ENCODE measurements at regions not wholly inside any gene's neighbourhood (a gene's known extent, or its start where the extent isn't known, plus 50 kb on each side); places are given as distances from the start of the nearest gene placed in this dataset.
A peak's percentile ranks its signal among the peaks of the same experiment; 100 is the strongest.
"Not testable (repeated sequence)": the region's sequence is repeated elsewhere in the genome, so short reads cannot be mapped to it uniquely, and the experiment has no call there.

DNA sequence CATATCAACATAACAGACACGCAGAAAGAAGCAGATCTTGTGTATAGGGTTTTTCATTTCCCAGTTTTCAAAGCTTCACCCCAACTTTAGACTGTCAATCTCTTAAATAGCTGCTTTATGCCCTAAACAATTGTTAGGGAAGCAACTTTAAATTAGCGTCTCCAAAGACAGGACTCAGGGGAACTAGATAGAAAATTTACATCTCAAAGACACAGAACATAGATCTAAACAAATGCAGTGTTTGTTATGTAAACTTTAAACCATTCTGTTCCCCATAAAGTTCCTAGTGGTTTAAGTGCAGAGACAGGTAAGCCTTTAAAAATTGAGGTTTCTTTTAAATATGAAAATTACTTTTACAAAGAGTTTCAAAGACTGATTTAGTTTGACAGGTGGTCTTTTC lies 379.2 kb upstream of the GHITM start:
- no peak for DNase-seq (ENCODE audit: low read depth)

GRCh38 chr10:83764666-83765065 lies 374.6 kb upstream of the GHITM start:
- DNase-seq (ENCODE audit: low read depth) = no peak

GRCh38 chr10:83765731-83766130 lies 373.6 kb upstream of the GHITM start:
- no peak for DNase-seq (ENCODE audit: low read depth)

- no peak for DNase-seq (ENCODE audit: low read depth)
Measured at GRCh38 chr10:83769281-83769820, 370.0 kb upstream of the GHITM start.

DNA sequence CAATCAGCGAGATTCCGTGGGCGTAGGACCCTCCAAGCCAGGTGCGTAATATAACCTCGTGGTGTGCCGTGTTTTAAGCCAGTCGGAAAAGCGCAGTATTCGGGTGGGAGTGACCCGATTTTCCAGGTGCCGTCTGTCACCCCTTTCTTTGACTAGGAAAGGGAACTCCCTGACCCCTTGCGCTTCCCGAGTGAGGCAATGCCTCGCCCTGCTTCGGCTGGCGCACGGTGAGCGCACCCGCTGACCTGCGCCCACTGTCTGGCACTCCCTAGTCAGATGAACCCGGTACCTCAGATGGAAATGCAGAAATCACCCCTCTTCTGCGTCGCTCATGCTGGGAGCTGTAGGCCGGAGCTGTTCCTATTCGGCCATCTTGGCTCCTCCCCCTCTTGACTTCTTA lies 352.6 kb upstream of the GHITM start:
- DNase-seq (ENCODE audit: low read depth) = not testable (repeated sequence)

- no peak for DNase-seq (ENCODE audit: low read depth)
Measured at GRCh38 chr10:83801983-83802382, 337.3 kb upstream of the GHITM start.

DNA sequence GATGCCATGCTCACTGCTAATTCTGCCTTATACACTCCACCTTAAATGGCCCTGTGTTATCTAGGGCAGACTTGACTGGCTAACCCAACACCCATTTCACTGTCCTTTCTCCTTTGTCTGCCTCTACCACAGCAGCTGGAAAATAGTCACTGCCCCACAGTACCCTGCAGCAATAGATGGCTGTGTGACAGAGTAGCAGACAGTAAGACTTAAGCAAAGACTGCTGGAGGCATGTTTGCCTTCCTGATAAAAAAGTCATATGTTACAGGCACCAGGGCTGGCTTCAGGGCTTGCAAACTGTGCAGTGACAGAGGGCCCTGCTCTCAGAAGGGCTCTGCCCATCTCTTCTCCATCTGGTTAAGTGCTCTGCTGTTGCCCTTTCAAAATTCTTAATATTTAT lies 332.6 kb upstream of the GHITM start:
- no peak for DNase-seq (ENCODE audit: low read depth)

DNA sequence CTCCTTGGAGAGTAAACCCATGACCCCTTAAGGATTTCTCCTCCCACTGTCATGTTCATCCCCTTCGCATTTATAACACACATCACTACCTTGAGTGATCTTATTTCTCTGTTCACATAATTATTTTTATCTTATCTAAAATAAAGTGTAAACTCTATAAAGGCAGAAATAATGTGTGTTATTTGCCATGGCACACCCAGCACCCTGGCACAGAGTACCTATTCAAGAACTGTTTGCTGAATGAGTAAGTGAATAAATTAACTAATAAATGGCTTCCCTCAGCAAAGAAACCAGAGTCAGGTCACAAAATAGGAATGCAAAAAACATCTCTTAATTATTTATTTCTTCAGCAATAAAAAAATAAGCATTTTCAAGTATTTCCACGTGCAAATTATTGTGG lies 330.3 kb upstream of the GHITM start:
- no peak for DNase-seq (ENCODE audit: low read depth)

- no peak for DNase-seq (ENCODE audit: low read depth)
Measured at GRCh38 chr10:83816942-83817341, 322.4 kb upstream of the GHITM start.

DNA sequence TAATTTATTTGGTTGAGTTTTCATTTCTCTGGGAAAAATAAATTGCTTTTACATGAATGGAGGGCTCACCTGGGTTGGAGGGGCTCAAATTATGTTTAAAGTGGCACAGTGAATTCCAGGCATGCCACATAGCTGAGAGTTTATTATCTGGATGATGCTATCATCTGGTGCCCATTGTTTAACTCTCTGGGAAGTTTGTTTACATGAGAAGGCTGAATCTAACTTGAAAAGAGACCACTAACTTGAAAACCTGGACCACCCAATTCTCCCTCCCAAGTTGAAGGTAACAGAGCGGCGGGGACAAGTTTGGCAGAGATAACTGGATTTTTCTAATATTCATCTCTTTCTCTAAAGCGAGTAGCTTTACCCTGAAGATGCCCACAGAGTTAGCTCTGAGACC lies 321.5 kb upstream of the GHITM start:
- no peak for DNase-seq (ENCODE audit: low read depth)

GRCh38 chr10:83819609-83820008 lies 319.7 kb upstream of the GHITM start:
- DNase-seq (ENCODE audit: low read depth) = no peak

GRCh38 chr10:83820033-83820432 lies 319.3 kb upstream of the GHITM start:
- no peak for DNase-seq (ENCODE audit: low read depth)

- DNase-seq (ENCODE audit: low read depth) = no peak
Measured at GRCh38 chr10:83824099-83824498, 315.2 kb upstream of the GHITM start.

GRCh38 chr10:83834096-83834495 lies 305.2 kb upstream of the GHITM start:
- no peak for DNase-seq (ENCODE audit: low read depth)

DNA sequence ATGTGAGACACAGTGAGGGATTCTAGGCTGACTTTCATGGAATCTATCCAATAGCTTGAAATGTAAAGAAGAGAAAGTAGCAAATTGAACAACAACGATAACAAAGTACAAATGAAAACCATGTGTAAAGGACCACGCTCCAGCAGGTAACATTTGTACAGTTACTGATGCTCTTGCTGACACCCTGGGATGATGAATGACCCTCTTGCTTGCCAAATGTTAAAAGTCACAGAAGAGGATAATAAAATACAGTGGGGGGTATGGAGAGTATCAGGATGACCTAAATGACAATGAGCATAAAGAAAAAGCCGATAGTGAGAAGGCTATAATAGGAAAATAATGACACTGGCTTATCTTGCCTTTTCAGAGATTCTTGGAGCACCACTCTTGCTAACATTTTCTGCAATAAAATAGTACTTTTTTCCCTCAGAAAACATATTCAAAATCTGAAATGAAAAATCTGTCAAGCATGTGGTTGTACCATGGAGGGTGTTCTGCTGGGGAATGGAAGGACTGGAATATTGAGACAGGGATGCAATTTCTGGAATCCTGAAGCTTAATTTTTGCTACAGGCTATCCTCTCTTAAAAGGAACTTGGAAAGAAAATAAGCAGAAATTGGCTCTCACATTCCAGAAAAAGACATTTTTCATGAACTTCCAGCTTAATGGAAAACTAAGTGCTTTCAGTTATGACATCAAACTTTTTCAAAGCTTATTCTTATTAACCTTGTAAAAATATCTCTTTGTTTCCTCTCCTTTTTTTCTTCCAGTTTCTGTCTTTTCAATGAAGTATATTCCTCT lies 303.2 kb upstream of the GHITM start:
- no peak for DNase-seq (ENCODE audit: low read depth)

- no peak for DNase-seq (ENCODE audit: low read depth)
Measured at GRCh38 chr10:83848677-83849076, 290.6 kb upstream of the GHITM start.

- DNase-seq (ENCODE audit: low read depth) = no peak
Measured at GRCh38 chr10:83849150-83849549, 290.2 kb upstream of the GHITM start.

- DNase-seq (ENCODE audit: low read depth) = no peak
Measured at GRCh38 chr10:83852146-83852545, 287.2 kb upstream of the GHITM start.

DNA sequence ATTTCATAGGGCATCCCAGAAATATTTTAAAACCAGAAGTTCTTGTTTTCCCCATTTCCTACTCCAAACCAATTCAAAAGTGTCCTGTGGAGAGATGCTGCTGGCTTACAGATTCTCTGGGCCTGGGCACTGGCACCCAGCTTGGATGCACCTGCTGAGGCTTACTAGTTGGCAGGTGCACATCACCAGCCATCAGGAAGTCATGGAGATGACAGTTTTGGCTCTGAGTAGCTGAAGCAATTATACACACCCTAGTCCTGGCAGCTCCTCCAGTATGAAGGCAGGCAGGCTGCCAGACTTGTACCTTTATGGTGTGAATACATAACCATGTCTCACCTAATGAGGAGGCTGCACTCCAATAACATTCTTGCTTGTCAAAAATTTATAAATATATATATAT lies 276.6 kb upstream of the GHITM start:
- no peak for DNase-seq (ENCODE audit: low read depth)

DNA sequence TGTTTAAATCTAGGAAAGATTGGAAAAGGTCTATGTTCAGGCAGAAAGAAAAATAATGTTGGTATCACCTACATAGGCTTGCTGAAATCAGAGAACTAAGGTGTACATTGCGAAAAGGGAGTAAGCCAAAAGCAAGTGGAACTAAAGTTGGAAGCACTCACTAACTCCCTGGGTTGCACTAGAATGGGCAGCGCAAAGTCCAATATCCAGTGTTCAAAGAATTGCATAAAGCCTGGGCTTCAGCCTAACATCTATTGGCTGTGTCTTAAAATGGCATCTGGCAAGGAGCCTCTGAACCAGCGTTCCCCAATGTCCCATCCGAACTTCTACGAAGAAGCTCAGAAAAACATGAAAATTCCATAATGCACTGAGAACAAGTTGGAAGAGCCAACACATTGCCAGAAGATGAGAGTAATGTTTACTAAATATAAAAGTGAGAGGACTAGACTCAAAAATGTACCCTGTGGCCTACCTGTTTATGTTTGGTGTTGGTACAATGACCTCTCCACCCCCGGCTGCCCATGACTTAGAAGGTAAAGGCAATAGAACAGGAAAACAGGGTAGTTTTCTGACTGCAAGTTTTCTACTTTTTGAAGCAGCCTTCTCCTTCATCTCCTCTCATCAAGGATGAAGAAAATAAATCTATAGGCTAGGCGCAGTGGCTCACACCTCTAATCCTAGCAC lies 275.9 kb upstream of the GHITM start:
- DNase-seq (ENCODE audit: low read depth) = no peak

DNA sequence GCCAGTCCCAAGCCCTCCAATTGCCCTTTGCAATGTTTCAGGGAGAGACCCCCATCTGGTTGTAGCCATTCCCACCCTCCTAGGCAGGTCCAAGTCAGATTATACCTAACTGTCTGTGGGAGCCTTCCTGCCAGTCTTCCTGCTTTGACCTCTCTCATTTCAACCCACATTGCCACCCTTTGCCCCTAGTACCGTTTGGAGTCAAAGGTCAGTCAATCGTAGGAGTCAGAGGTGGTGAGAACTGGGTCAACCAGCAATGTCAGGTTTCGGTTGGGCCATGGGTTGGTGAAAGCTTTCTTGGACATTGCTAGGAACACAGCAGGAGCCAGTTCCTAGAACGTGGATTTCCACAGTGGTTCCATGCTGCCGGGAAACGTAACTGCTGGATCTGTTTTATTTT lies 269.4 kb upstream of the GHITM start:
- DNase-seq (ENCODE audit: low read depth) = no peak

GRCh38 chr10:83871187-83872081 lies 267.9 kb upstream of the GHITM start:
- peak; percentile 40 for DNase-seq (ENCODE audit: low read depth)

All from GM04504 (cell line).